HG03159 (cell line): ENCODE measurements at regions not wholly inside any gene's neighbourhood (a gene's known extent, or its start where the extent isn't known, plus 50 kb on each side); places are given as distances from the start of the nearest gene placed in this dataset.

Source experiments
- ATAC-seq: cut with Tn5 transposase; IDR thresholded peaks from one replicate; pipeline ENCODE4 v1.9.1; 2021; ENCODE audit warnings: mild to moderate bottlenecking, moderate library complexity; ENCODE audit not compliant: unreplicated experiment

- ATAC-seq = no peak
Measured at GRCh38 chr21:36554411-36555157, 74.7 kb upstream of the CLDN14 start.

- ATAC-seq = no peak
Measured at GRCh38 chr21:36555199-36555800, 75.4 kb upstream of the CLDN14 start.

- ATAC-seq = no peak
Measured at GRCh38 chr21:36557316-36557715, 77.4 kb upstream of the CLDN14 start.

- ATAC-seq = no peak
Measured at GRCh38 chr21:36560933-36561575, 81.1 kb upstream of the CLDN14 start.

- ATAC-seq = no peak
Measured at GRCh38 chr21:36563341-36563926, 83.5 kb upstream of the CLDN14 start.

- ATAC-seq = no peak
Measured at GRCh38 chr21:36564647-36565046, 84.7 kb upstream of the CLDN14 start.

- no peak for ATAC-seq
Measured at GRCh38 chr21:36565540-36565939, 85.6 kb upstream of the CLDN14 start.

- ATAC-seq = no peak
Measured at GRCh38 chr21:36566644-36567043, 86.7 kb upstream of the CLDN14 start.

- no peak for ATAC-seq
Measured at GRCh38 chr21:36567216-36567885, 87.4 kb upstream of the CLDN14 start.

GRCh38 chr21:36569511-36569910, 89.6 kb upstream of the CLDN14 start:
- no peak for ATAC-seq

- ATAC-seq = no peak
Measured at GRCh38 chr21:36571556-36571955, 91.6 kb upstream of the CLDN14 start.

GRCh38 chr21:36572039-36572438, 92.1 kb upstream of the CLDN14 start:
- no peak for ATAC-seq

GRCh38 chr21:36575306-36575705, 95.4 kb upstream of the CLDN14 start:
- no peak for ATAC-seq

GRCh38 chr21:36576441-36576840, 96.5 kb upstream of the CLDN14 start:
- ATAC-seq = no peak

- ATAC-seq = no peak
Measured at GRCh38 chr21:36579898-36580297, 100.0 kb upstream of the CLDN14 start.

GRCh38 chr21:36582271-36582670, 102.3 kb upstream of the CLDN14 start:
- no peak for ATAC-seq

GRCh38 chr21:36583591-36583990, 103.7 kb upstream of the CLDN14 start:
- ATAC-seq = no peak

- no peak for ATAC-seq
Measured at GRCh38 chr21:36584980-36585940, 105.3 kb upstream of the CLDN14 start.

- ATAC-seq = no peak
Measured at GRCh38 chr21:36587388-36587787, 107.5 kb upstream of the CLDN14 start.

- ATAC-seq = no peak
Measured at GRCh38 chr21:36589352-36589971, 109.5 kb upstream of the SIM2 start.
